ENCODE measurements at regions not wholly inside any gene's neighbourhood (a gene's known extent, or its start where the extent isn't known, plus 50 kb on each side); places are given as distances from the start of the nearest gene placed in this dataset.

GRCh38 chr6:51077821-51078518, 259.3 kb downstream of the TFAP2B start:
- no peak overlapping the region for H3K4me3 ChIP-seq (ENCODE audit: low read depth, low read length)
- TF ChIP-seq, protein P1, sequence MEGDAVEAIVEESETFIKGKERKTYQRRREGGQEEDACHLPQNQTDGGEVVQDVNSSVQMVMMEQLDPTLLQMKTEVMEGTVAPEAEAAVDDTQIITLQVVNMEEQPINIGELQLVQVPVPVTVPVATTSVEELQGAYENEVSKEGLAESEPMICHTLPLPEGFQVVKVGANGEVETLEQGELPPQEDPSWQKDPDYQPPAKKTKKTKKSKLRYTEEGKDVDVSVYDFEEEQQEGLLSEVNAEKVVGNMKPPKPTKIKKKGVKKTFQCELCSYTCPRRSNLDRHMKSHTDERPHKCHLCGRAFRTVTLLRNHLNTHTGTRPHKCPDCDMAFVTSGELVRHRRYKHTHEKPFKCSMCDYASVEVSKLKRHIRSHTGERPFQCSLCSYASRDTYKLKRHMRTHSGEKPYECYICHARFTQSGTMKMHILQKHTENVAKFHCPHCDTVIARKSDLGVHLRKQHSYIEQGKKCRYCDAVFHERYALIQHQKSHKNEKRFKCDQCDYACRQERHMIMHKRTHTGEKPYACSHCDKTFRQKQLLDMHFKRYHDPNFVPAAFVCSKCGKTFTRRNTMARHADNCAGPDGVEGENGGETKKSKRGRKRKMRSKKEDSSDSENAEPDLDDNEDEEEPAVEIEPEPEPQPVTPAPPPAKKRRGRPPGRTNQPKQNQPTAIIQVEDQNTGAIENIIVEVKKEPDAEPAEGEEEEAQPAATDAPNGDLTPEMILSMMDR (IDR thresholded peaks at IDR 0.05; ENCODE audit: borderline replicate concordance, insufficient read depth, low read depth, low read length) = no peak

DNA sequence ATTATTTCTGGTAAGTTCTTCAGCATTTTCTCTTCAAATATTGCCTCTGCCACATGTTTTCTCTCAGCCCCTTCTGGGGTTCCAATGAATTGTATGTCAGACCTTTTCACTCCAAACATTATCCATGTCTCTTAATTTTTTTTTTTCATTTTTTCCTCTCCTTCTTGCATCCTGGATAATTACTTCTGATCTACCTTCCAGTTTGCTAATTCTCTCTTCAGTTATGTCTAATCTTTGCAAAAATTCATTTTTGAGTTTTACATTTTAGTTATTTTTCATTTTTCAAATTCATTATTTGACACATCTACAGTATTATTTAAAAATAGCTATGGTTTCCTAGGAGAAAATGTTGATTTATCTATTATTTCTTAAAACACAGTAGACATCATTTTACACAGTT, 271.7 kb downstream of the TFAP2B start:
- no peak overlapping the region for H3K4me3 ChIP-seq (ENCODE audit: low read depth, low read length)
- TF ChIP-seq, protein P1 (IDR thresholded peaks at IDR 0.05; ENCODE audit: borderline replicate concordance, insufficient read depth, low read depth, low read length) = no peak

GRCh38 chr6:51093871-51094270, 275.2 kb downstream of the TFAP2B start:
- TF ChIP-seq, protein P1 (IDR thresholded peaks at IDR 0.05; ENCODE audit: borderline replicate concordance, insufficient read depth, low read depth, low read length) = no peak
- no peak overlapping the region for H3K4me3 ChIP-seq (ENCODE audit: low read depth, low read length)

GRCh38 chr6:51094271-51094670, 275.6 kb downstream of the TFAP2B start:
- no peak overlapping the region for H3K4me3 ChIP-seq (ENCODE audit: low read depth, low read length)
- TF ChIP-seq, protein P1 (IDR thresholded peaks at IDR 0.05; ENCODE audit: borderline replicate concordance, insufficient read depth, low read depth, low read length) = no peak

DNA sequence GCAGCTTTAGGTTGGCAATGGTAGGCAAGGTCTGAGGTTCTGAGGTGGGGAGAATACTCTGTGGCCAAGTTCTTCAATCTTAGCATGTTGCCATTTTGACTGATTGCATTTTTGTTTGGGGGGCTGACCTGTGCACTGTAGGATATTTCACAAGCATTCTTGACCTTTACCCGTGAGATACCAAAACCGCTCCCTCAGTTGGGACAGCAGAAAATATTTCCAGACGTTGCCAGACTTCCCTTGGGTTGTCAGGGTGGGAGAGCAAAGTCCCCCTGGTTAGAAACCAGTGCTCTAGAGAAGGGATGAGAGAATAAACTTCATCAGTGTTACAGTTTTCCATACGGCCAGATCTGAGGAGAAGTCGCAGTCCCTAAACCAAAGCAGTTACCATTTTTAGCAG, 279.6 kb downstream of the TFAP2B start:
- H3K4me3 ChIP-seq (ENCODE audit: low read depth, low read length) = no peak overlapping the region
- TF ChIP-seq, protein P1 (IDR thresholded peaks at IDR 0.05; ENCODE audit: borderline replicate concordance, insufficient read depth, low read depth, low read length) = no peak

DNA sequence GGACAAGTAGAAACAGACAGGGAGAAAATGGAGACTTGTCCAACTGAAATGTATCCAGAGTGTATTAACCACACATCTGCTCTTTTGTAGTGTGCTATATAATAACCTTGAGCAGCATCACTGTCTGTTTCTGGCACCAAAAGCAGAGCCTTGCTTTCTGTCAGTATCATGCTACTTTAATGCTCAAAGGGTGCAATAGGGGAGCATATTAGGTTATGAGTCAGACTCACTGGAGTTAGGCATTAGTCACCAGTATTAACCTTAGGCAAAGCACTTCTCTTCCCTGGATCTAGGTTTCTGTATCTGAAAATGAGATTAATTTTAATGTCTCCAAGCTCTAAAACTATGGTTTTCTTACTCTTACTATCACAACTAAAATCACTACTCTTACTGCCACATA, 280.1 kb downstream of the TFAP2B start:
- H3K4me3 ChIP-seq (ENCODE audit: low read depth, low read length) = no peak overlapping the region
- TF ChIP-seq, protein P1 (IDR thresholded peaks at IDR 0.05; ENCODE audit: borderline replicate concordance, insufficient read depth, low read depth, low read length) = no peak

DNA sequence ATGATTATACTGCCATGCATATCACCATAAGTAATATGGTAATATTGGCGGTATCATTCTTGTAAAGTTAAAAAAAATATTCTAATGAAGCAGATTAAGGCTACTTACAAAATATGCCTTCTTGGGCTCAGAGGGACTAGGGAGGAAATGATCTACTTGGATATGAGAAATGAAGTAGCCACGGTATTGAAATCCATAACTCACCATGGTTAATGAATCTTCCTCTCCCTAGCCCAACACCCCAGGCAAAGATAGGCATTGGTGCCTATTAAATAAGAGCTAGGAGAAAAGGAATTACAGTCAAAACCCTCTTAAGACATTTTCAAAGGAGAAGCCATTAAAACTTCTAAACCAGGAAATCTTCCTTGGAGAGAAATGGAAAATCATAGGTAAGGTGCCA, 280.5 kb downstream of the TFAP2B start:
- TF ChIP-seq, protein P1 (IDR thresholded peaks at IDR 0.05; ENCODE audit: borderline replicate concordance, insufficient read depth, low read depth, low read length) = no peak
- H3K4me3 ChIP-seq (ENCODE audit: low read depth, low read length) = no peak overlapping the region

Measured in GM12875 (cell line).